Endodermal cell (in vitro differentiated cells): ENCODE measurements at regions not wholly inside any gene's neighbourhood (a gene's known extent, or its start where the extent isn't known, plus 50 kb on each side); places are given as distances from the start of the nearest gene placed in this dataset.

Experiments used
- DNase-seq: peaks from one replicate; pipeline ENCODE4 v3.0.0-alpha.2; 2017
- H3K27ac ChIP-seq: 2 replicates; pipeline ENCODE4 v1.5.1; 2013; ENCODE audit warnings: mild to moderate bottlenecking, low read depth, low read length, moderate library complexity
- H3K27me3 ChIP-seq: 2 replicates; pipeline ENCODE4 v1.6.1; 2013; ENCODE audit warnings: mild to moderate bottlenecking, low read length, moderate library complexity; ENCODE audit not compliant: insufficient read depth, control insufficient read depth, poor library complexity, severe bottlenecking
- H3K36me3 ChIP-seq: 2 replicates; pipeline ENCODE4 v1.7.0; 2013; ENCODE audit warnings: mild to moderate bottlenecking, low read length, moderate library complexity; ENCODE audit not compliant: control insufficient read depth, insufficient read depth
- H3K4me1 ChIP-seq: one replicate; pipeline ENCODE4 v1.7.0; 2013; ENCODE audit warnings: low read length; ENCODE audit not compliant: control insufficient read depth, insufficient read depth
- H3K4me3 ChIP-seq: 2 replicates; pipeline ENCODE4 v1.5.1; 2013; ENCODE audit warnings: mild to moderate bottlenecking, low read length, moderate library complexity
- H3K9ac ChIP-seq: 2 replicates; pipeline ENCODE4 v1.6.1; 2013; ENCODE audit warnings: mild to moderate bottlenecking, low read length, moderate library complexity; ENCODE audit not compliant: poor library complexity, severe bottlenecking; ENCODE audit errors: extremely low read depth
- H3K9me3 ChIP-seq: 2 replicates; pipeline ENCODE4 v1.6.1; 2013; ENCODE audit warnings: mild to moderate bottlenecking, low read length, moderate library complexity; ENCODE audit not compliant: control insufficient read depth
- H3K27ac Mint-ChIP-seq: 2 replicates; pipeline ENCODE4 v1.8.0; 2020; ENCODE audit warnings: mixed read lengths
- H3K27me3 Mint-ChIP-seq: 2 replicates; pipeline ENCODE4 v1.8.0; 2021; ENCODE audit warnings: mild to moderate bottlenecking, mixed read lengths; ENCODE audit not compliant: insufficient read depth
- H3K36me3 Mint-ChIP-seq: 2 replicates; pipeline ENCODE4 v1.8.0; 2020; ENCODE audit warnings: low read depth, mixed read lengths
- H3K4me1 Mint-ChIP-seq: 2 replicates; pipeline ENCODE4 v1.8.0; 2020; ENCODE audit warnings: mixed read lengths
- H3K4me3 Mint-ChIP-seq: 2 replicates; pipeline ENCODE4 v1.8.0; 2020; ENCODE audit warnings: mild to moderate bottlenecking, moderate library complexity, mixed read lengths
- H3K9me3 Mint-ChIP-seq: 2 replicates; pipeline ENCODE4 v1.8.0; 2020; ENCODE audit warnings: mild to moderate bottlenecking, mixed read lengths
- CTCF ChIP-seq: fragments of 200-600 bp; sonication (generic); conservative IDR thresholded peaks from 2 replicates; pipeline ENCODE4 v1.5.0; 2021; ENCODE audit warnings: antibody characterized with exemption, mild to moderate bottlenecking
- WGBS, 2 experiments: methylation state at CpG; one replicate each; pipeline versions ENCODE4 v1.1.5 to v1.1.7; 2013; ENCODE audit warnings: missing lambda C conversion rate in 2 of 2, mixed read lengths in 1 of 2; ENCODE audit not compliant: insufficient coverage in 1 of 2, insufficient read length in 1 of 2; 5-methylcytosine and 5-hydroxymethylcytosine counted together

DNA sequence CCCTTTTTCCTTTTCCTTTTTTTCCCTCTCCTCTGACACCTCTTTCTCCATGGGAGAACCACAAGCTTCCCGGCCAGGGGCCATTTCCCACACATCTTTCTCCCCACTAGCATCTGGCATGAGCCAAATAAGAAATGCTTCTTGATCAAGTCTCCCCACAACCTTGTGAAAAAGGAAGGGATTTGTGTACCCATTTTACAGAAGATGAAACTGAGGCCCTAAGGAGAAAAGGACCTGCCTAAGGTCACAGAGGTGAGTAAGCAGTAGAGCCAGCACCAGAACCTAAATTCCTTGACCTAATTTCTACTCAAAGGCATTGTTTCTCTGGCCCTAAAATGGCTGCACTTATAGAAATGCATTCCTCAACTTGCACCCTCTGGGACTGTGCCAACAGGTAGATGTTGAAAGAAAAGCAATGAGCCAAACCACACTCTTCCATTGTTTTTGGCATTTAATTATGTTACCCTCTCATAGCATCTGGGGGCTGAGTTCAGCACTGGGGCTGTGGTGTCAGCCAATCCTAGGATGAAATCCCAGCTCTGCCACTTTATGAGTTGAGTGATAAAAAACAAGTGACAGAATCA is 81.7 kb upstream of the TLE3 start:
- peaks cover 74% of the 10 kb centered on the region for H3K27me3 Mint-ChIP-seq
- no peak for TF ChIP-seq CTCF
- H3K4me1 ChIP-seq: no peaks in the 10 kb centered on the region
- 90% methylated on average over 1 of the region's 1 CpG; no CpG with 5 or more reads in 1 of the 2 experiments for WGBS, 2 experiments
- H3K4me3 ChIP-seq: no peak overlapping the region
- no peak overlapping the region for H3K27ac Mint-ChIP-seq
- peaks cover 87% of the 10 kb centered on the region for H3K27me3 ChIP-seq
- H3K9me3 Mint-ChIP-seq: no peaks in the 10 kb centered on the region
- no peak for DNase-seq
- no peak overlapping the region for H3K9ac ChIP-seq
- no peaks in the 10 kb centered on the region for H3K36me3 ChIP-seq
- no peaks in the 10 kb centered on the region for H3K9me3 ChIP-seq
- no peaks in the 10 kb centered on the region for H3K36me3 Mint-ChIP-seq
- H3K4me1 Mint-ChIP-seq: peaks cover 4% of the 10 kb centered on the region
- H3K4me3 Mint-ChIP-seq: no peak overlapping the region
- H3K27ac ChIP-seq: no peak overlapping the region

- no peaks in the 10 kb centered on the region for H3K4me1 ChIP-seq
- DNase-seq: no peak
- H3K9me3 ChIP-seq: no peaks in the 10 kb centered on the region
- H3K27ac ChIP-seq: no peak overlapping the region
- no peak overlapping the region for H3K4me3 ChIP-seq
- H3K4me3 Mint-ChIP-seq: no peak overlapping the region
- peaks cover 76% of the 10 kb centered on the region for H3K27me3 Mint-ChIP-seq
- H3K9ac ChIP-seq: no peak overlapping the region
- peaks cover 4% of the 10 kb centered on the region for H3K4me1 Mint-ChIP-seq
- H3K9me3 Mint-ChIP-seq: no peaks in the 10 kb centered on the region
- peaks cover 89% of the 10 kb centered on the region for H3K27me3 ChIP-seq
- no peaks in the 10 kb centered on the region for H3K36me3 ChIP-seq
- 94 to 95% methylated on average over 2 of the region's 3 CpGs for WGBS, 2 experiments
- H3K36me3 Mint-ChIP-seq: no peaks in the 10 kb centered on the region
- no peak overlapping the region for H3K27ac Mint-ChIP-seq
- no peak for TF ChIP-seq CTCF
These were observed 80.8 kb upstream of the TLE3 start for GRCh38 chr15:70178335-70179084.

DNA sequence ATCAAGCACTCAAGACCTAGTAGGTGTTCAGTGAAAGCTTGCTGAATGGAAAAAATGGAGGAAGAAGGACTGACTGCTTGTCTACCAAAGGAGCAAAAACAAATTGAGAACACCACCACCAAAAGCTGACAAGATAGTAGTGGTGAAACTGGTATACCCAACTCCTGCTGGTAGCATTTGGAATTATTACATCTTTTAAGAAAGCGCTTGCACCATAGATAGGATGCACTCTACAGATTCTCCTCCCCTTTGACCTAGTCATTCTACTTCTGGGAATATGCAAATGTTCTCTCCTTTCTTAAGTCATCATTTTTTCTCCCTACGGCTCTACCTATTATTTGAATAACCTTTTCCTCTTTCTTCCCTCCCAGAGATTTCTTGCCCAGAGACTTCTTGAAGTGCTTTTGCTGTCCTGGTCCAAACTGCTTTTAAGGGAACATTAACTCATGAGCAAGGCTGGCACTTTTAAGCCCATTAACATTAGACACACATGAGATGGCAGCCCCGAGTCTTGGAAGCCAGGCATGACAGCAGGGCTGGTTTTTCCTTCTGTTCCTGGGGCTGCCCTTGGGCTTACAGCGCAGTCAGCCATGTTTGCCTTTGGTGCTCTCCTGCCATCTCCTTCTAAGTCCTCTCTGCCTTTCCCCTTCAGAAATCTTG is 75.0 kb upstream of the TLE3 start:
- Histone ChIP-seq H3K9ac (no peak overlapping the region), H3K9me3 (no peaks in the 10 kb centered on the region), H3K27me3 (peaks cover 86% of the 10 kb centered on the region), H3K27ac (no peak overlapping the region), H3K36me3 (no peaks in the 10 kb centered on the region), H3K4me1 (peaks cover 20% of the 10 kb centered on the region), H3K4me3 (no peak overlapping the region)
- no peak overlapping the region for H3K4me3 Mint-ChIP-seq
- H3K27me3 Mint-ChIP-seq: peaks cover 76% of the 10 kb centered on the region
- WGBS, 2 experiments: 94 to 100% methylated on average over 4 of the region's 4 CpGs
- peaks cover 24% of the 10 kb centered on the region for H3K4me1 Mint-ChIP-seq
- no peaks in the 10 kb centered on the region for H3K36me3 Mint-ChIP-seq
- H3K27ac Mint-ChIP-seq: no peak overlapping the region
- DNase-seq: peak; percentile 25
- peak; percentile 44 for TF ChIP-seq CTCF
- H3K9me3 Mint-ChIP-seq: no peaks in the 10 kb centered on the region
